Esophagus muscularis mucosa (tissue), 4 donors: ENCODE measurements at regions not wholly inside any gene's neighbourhood (a gene's known extent, or its start where the extent isn't known, plus 50 kb on each side); places are given as distances from the start of the nearest gene placed in this dataset.

Source experiments
- DNase-seq: peaks from one replicate; pipeline ENCODE4 v3.0.0-alpha.2; 2017; ENCODE audit errors: extremely low spot score
- H3K27ac ChIP-seq, 4 donors: fragments of 200-600 bp; sonication (generic); replicated peaks in 1 of 4; 1 replicate in 3 of 4; 2 replicates in 1 of 4; pipeline ENCODE4 v1.5.1; 2016 to 2019; ENCODE audit warnings: mild to moderate bottlenecking in 1 of 4
- H3K27me3 ChIP-seq, 4 donors: fragments of 200-600 bp; sonication (generic); one replicate each; pipeline versions ENCODE4 v1.5.1 to v1.6.0; 2016 to 2019
- H3K36me3 ChIP-seq, 4 donors: fragments of 200-600 bp; sonication (generic); one replicate each; pipeline ENCODE4 v1.5.1; 2016 to 2019
- H3K4me1 ChIP-seq, 4 donors: fragments of 200-600 bp; sonication (generic); one replicate each; pipeline ENCODE4 v1.5.1; 2016 to 2019
- H3K4me3 ChIP-seq, 4 donors: fragments of 200-600 bp; sonication (generic); 1 replicate in 2 of 4; 2 replicates in 2 of 4; pipeline ENCODE4 v1.5.1; 2016 to 2019; ENCODE audit warnings: mild to moderate bottlenecking in 4 of 4, moderate library complexity in 1 of 4
- H3K9me3 ChIP-seq, 4 donors: fragments of 200-600 bp; sonication (generic); 1 replicate in 3 of 4; 2 replicates in 1 of 4; pipeline ENCODE4 v1.5.1; 2016 to 2019
- EP300 ChIP-seq: sonication (generic); formaldehyde crosslinking; IDR thresholded peaks from one replicate; pipeline ENCODE4 v1.6.1; 2017; ENCODE audit warnings: antibody characterized with exemption
- POLR2A ChIP-seq: fragments of 450-650 bp; IDR thresholded peaks from one replicate; pipeline ENCODE4 v1.6.1; 2017; ENCODE audit warnings: antibody characterized with exemption, moderate library complexity, mild to moderate bottlenecking, low read depth
- POLR2AphosphoS5 ChIP-seq, 2 donors: sonication (generic); formaldehyde crosslinking; IDR thresholded peaks; one replicate each; pipeline ENCODE4 v1.6.1; 2017; ENCODE audit warnings: antibody characterized with exemption in 2 of 2
- WGBS: methylation state at CpG from one replicate; pipeline ENCODE4 v1.1.5; 2018; 5-methylcytosine and 5-hydroxymethylcytosine counted together
- intact Hi-C: fragments of 100-400 bp; cut with DNase I; formaldehyde crosslinking; loops from one replicate; pipeline ENCODE4 v1.15.1; 2023
- TF ChIP-seq, protein P1 (sequence below), 3 experiments: fragments of 200-600 bp in 2 of 3; fragments of 450-650 bp in 1 of 3; sonication (generic) in 2 of 3; IDR thresholded peaks; one replicate each; pipeline ENCODE4 v1.5.1; 2017 to 2019; ENCODE audit warnings: antibody characterized with exemption in 3 of 3, mild to moderate bottlenecking in 2 of 3, moderate library complexity in 1 of 3

DNA sequence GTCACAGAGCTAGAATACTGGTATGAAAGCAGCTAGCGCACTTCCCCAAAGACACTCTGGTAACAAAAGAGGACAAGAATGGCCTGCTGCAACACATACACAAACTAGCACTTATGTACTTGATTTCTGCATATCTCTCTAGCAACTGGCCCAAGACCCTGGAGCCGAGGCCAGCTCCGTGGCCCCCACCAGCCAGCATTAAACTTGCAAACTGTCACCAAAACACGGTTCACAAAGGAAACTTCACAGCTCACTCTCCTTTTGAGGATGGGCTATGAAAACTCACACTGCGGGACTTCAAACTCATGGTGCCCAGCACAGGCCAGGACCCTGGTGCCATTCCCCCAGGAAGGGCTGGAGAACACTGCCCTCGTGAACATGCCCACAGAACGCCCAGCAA lies 115.9 kb upstream of the RPS6KA2 start:
- no peak for DNase-seq
- intact Hi-C loops: no loop called here
- Histone ChIP-seq H3K27me3 (no peaks in the 10 kb centered on the region), H3K36me3 (no peaks in the 10 kb centered on the region), H3K4me3 (no peak overlapping the region), H3K9me3 (peaks cover 0 to 3% (median 0%) of the 10 kb centered on the region in 4 donors), H3K4me1 (peaks cover 0 to 49% (median 26%) of the 10 kb centered on the region in 4 donors), H3K27ac (no peak overlapping the region)
- TF ChIP-seq EP300: no peak
- no peak for TF ChIP-seq POLR2A
- TF ChIP-seq POLR2AphosphoS5 (IDR thresholded peaks at IDR 0.05): no peak
- TF ChIP-seq, protein P1, sequence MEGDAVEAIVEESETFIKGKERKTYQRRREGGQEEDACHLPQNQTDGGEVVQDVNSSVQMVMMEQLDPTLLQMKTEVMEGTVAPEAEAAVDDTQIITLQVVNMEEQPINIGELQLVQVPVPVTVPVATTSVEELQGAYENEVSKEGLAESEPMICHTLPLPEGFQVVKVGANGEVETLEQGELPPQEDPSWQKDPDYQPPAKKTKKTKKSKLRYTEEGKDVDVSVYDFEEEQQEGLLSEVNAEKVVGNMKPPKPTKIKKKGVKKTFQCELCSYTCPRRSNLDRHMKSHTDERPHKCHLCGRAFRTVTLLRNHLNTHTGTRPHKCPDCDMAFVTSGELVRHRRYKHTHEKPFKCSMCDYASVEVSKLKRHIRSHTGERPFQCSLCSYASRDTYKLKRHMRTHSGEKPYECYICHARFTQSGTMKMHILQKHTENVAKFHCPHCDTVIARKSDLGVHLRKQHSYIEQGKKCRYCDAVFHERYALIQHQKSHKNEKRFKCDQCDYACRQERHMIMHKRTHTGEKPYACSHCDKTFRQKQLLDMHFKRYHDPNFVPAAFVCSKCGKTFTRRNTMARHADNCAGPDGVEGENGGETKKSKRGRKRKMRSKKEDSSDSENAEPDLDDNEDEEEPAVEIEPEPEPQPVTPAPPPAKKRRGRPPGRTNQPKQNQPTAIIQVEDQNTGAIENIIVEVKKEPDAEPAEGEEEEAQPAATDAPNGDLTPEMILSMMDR (IDR thresholded peaks at IDR 0.05): no peak
- WGBS: 95% methylated on average over 5 of the region's 7 CpGs

DNA sequence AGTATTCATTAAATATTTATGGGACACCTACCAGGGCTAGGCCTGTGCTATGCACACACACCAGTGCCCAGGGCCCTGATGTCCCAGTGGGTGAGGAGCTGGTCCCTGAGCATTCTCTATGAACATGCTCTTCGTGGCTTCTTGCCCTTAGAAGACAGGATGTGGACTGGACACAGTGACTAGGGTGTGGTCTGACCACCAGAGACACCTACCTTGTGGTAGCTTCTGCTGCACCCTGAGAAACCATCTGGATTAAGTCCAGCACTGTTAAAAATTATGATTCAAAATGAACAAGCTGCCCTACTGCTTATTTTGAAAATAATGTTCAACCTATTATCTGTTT lies 112.9 kb upstream of the RPS6KA2 start:
- peaks cover 0 to 3% (median 0%) of the 10 kb centered on the region in 4 donors for H3K9me3 ChIP-seq
- no peak overlapping the region for H3K4me3 ChIP-seq
- peak overlapping the region in 1 of 4 donors; percentile 13 for H3K27ac ChIP-seq
- H3K4me1 ChIP-seq: peaks cover 0 to 37% (median 22%) of the 10 kb centered on the region in 4 donors
- WGBS: 50% methylated on average over 1 of the region's 1 CpG
- TF ChIP-seq POLR2AphosphoS5 (IDR thresholded peaks at IDR 0.05) (no peak), EP300 (no peak), POLR2A (no peak)
- TF ChIP-seq, protein P1 (IDR thresholded peaks at IDR 0.05): no peak
- H3K36me3 ChIP-seq: no peaks in the 10 kb centered on the region
- intact Hi-C loops: no loop called here
- H3K27me3 ChIP-seq: no peaks in the 10 kb centered on the region
- no peak for DNase-seq

DNA sequence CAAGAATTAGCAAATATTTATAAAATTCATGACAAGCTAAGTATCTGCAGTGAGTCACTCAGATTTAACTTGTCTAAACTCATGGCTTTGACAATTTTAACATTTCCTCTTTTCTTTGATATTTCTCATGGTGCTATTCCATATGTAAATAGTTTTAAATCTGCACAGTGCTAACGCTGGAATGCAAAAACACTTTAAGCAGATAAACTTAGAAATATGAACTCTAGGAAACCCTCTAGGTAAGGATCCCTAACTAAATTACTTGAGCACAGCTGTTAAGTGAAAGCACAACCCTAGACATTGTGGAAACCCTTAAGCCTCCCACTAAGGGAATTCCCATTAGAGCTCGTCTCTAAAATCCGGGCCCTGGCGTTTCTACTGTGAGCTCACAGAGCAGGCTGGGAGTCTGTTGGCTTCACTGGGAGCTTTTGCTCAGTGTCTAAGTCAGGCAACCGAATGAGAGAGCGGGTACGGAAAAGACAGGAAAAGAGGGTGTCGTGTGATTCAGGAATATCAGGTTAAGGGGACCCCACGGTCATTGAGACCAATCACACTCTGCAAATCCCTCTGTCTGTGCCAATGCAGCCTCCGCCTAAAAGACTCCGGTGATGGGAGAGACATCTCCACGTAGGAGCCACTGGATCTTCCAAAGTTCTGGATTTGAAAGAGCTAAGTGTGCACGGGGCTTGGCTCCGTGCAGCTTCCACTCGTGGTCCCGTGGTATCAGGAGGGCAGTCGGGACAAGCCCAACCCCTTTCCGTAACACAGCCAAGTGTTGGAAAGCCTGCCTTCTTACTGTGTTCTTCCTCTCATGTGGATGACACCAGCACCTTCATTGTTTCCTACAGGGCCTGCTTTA lies 112.3 kb upstream of the RPS6KA2 start:
- Histone ChIP-seq H3K27ac (peak overlapping the region in 1 of 4 donors; percentile 13), H3K36me3 (no peaks in the 10 kb centered on the region), H3K9me3 (no peaks in the 10 kb centered on the region), H3K4me3 (no peak overlapping the region), H3K27me3 (no peaks in the 10 kb centered on the region), H3K4me1 (peaks cover 0 to 35% (median 22%) of the 10 kb centered on the region in 4 donors)
- DNase-seq: no peak
- WGBS: 61% methylated on average over 18 of the region's 18 CpGs
- TF ChIP-seq EP300 (no peak), POLR2A (no peak), POLR2AphosphoS5 (IDR thresholded peaks at IDR 0.05) (no peak)
- TF ChIP-seq, protein P1 (IDR thresholded peaks at IDR 0.05): no peak
- intact Hi-C loops: no loop called here

DNA sequence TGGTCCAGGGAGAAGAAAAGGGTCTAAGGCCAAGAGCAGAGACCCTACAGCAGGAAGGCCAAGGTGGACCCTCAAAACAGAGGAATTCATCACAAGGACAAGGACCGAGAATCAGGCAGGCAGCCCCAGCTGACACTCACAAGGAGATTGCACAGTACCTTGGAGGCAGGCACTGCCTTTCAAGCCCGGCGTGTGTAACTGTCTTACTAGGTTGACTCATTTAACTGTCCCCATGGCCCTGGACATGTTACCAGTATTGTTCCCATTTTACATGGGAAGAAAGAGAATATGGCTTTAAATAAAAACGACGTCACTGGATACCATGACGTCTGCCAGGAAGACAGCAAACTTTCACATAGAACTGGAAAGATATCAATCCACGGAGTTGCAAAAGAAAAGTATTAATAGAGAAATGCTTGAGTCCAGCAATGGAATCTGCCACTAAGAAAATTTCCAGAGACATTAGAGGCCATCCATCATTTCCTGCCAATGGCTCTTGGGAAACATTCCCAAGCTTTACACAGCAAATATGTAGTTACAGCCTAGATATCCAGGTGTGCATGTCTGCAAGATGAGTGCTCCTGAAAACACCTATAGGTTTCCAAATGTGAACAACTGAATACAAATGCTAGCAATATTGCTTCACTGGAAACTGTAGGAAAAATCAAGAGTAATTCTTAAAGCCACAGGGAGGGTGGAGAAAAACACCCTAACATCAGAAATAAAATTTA lies 111.5 kb upstream of the RPS6KA2 start:
- Histone ChIP-seq H3K4me1 (peaks cover 0 to 27% (median 15%) of the 10 kb centered on the region in 4 donors), H3K36me3 (no peaks in the 10 kb centered on the region), H3K27me3 (no peaks in the 10 kb centered on the region), H3K4me3 (no peak overlapping the region), H3K27ac (no peak overlapping the region), H3K9me3 (no peaks in the 10 kb centered on the region)
- TF ChIP-seq, protein P1 (IDR thresholded peaks at IDR 0.05): no peak
- TF ChIP-seq POLR2AphosphoS5 (IDR thresholded peaks at IDR 0.05): no peak
- no peak for TF ChIP-seq POLR2A
- no peak for TF ChIP-seq EP300
- no peak for DNase-seq
- intact Hi-C loops: no loop called here
- 83% methylated on average over 7 of the region's 7 CpGs for WGBS
